ENCODE measurements at regions not wholly inside any gene's neighbourhood (a gene's known extent, or its start where the extent isn't known, plus 50 kb on each side); places are given as distances from the start of the nearest gene placed in this dataset.
A peak's percentile ranks its signal among the peaks of the same experiment; 100 is the strongest.
"Not testable (repeated sequence)": the region's sequence is repeated elsewhere in the genome, so short reads cannot be mapped to it uniquely, and the experiment has no call there.

GRCh38 chr2:240243049-240243448, 102.6 kb upstream of the OTOS start:
- not testable (repeated sequence) for FAIRE-seq

GRCh38 chr2:240244543-240244942, 104.1 kb upstream of the OTOS start:
- no peak for FAIRE-seq

DNA sequence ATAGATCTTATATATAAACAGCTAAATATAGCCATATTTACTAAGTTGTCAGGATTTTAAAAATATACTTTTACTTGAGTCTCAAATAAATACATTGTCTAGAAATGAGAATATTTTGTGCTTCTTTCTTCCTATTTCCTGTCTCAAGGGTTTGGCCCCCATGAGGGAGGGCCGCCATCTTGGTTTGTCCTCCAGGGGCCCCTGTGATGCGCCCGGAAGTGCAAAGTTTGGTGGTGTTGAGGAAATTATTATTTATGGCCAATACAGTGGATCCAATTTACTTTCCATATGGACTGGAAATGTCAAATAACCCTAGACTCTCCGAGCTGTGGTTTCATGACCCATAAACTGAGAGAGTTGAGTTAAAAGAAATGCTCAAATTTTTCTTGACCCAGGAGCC, 104.7 kb upstream of the OTOS start:
- FAIRE-seq = no peak

DNA sequence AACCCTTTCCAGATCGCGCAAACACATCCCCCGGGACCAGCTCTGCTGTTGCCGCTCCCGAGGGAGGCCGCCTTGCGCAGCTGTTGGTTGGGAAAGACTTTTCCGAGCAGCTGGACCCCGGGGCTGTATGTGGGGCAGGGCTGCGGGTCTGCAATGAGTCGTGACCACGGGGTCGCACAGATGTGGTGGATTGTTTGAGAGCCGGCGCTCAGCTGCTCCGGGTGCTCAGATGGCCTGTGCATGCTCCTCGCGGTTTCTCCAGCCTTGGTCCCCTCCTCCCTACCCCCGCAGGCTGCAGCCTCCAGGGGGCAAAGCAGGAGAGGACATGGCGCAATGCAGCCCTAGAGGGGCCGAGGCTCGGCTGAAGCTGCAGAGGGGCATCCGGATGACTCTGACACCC, 105.2 kb upstream of the OTOS start:
- FAIRE-seq = no peak

DNA sequence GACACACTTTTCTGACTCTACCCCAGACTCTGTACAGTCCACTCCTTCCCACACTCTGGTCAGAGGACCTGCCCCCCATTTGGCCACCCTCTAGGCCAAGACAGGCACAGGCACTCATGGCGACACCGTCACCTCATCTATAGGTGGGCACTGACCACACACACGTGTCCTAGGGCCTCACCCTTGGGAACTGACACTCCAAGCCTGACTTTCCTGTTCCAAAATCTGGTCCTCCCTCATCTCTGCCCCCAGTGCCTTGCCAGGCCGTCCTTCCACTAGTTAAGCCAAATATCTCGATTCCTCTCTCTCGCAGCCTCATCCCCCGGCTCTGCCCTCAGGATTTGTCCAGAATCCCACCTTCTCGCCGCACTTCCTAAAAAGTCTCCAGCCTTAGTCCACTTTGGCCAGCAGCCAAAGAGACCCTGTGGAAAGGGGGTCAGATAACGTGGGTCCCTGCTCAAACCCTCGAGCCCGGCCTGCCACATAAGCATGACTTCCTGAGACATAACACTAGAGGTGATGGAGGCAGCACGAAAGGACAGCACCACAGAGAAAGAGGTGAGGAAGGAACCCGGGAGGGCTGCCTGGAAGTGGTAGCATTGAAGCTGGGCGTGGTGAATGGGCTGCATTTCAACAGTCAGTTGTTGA, 105.8 kb upstream of the OTOS start:
- FAIRE-seq = no peak

DNA sequence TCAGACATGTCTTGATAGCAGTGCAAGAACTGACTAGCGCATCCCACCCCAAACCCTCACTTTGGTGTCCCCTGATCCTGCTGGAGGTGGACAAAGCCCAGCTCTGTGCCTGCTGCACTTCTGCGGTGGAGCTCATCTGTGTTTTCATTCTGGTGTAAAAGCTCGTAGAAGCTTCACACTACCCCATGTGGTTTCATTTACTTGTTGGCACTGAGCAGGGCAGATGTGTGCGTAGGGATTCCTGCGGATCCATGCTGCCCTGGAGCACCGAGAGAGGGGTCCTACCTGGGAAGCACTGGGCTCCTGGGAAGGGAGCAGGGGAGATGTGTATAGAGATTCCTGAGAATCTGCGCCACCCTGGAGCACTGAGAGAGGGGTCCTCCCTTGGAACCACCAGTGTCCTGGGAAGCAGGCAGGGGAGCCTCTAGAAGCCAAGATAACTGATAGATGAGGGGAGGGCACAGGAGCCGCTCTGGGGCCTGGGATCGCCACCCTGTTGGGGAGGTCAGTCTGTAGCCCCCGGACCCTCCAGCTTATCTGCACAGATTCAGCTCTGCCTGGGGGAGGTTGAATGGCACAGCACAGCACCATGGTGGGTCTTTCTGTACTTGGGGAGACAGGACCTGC, 106.9 kb upstream of the OTOS start:
- FAIRE-seq = no peak

- FAIRE-seq = no peak
These were observed 107.6 kb upstream of the OTOS start for GRCh38 chr2:240247868-240248720.

DNA sequence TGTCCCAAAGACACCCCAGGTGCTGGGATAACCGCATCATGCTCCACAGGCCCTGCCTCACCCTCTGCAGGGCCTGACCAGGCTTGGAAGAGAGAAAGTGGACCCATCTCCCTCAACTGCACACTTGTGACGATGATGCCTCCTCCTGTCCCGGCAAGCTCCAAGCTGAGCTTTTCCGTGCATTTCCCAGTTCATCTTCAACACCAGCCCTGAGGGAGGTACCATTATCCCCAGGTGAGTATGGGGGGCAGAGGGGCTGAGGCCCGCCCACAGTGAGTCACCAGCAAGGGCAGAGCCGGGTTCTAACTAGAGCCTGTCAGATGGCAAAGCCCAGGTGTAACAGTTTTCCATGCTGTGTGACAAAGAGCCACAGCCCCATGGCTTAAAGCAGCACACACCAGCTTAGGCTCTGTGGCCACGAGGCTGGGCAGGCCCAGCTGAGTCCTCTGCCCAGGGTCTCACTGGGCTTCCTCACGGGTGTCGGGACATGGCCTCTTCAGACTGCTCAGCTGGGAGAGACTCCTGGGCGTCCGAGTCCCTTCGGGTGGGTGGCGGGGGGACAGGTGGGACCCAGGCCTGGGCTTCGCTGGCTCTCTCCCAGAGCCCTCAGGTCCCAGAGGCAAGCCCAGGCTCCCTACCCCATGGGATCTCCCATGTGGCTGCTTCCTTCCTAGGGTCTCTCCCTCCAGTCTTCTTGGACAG, 108.4 kb upstream of the OTOS start:
- no peak for FAIRE-seq

DNA sequence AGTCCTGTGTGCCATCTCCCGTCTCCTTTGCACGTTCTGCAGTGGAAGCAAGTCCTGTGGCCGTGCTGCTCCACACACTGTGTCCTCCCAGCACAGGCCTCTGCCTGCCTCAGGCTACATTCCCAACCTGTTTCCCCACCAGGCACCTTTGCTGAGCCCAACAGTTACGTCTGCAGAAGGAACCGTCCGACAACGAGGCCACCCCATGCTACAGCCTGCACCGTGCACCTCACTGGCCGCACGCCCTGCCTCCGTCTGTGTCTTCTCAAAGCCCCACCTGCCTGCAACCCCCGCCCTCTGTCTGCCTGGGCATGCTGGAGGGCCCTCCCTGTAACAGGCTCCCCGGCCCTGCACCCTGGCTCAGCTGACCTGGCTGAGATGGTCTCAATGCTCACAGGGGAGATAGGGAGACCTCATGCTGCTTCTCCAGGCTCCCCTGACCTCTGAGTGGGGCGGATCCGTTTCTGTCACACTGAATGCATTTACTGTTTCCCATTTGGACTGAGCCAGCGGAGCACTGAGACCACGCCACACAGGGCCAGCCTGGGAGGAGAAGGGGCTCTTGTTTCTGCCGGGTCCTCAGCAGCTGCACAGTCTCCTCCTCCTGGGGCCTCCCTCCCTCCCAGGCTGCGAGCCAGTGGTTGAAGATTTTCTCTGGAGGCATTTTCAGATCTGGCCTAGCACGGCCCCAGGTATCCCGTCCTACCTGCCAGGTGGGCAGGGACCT, 109.1 kb upstream of the OTOS start:
- FAIRE-seq = no peak

- FAIRE-seq = no peak
These were observed 109.9 kb upstream of the OTOS start for GRCh38 chr2:240250150-240250984.

DNA sequence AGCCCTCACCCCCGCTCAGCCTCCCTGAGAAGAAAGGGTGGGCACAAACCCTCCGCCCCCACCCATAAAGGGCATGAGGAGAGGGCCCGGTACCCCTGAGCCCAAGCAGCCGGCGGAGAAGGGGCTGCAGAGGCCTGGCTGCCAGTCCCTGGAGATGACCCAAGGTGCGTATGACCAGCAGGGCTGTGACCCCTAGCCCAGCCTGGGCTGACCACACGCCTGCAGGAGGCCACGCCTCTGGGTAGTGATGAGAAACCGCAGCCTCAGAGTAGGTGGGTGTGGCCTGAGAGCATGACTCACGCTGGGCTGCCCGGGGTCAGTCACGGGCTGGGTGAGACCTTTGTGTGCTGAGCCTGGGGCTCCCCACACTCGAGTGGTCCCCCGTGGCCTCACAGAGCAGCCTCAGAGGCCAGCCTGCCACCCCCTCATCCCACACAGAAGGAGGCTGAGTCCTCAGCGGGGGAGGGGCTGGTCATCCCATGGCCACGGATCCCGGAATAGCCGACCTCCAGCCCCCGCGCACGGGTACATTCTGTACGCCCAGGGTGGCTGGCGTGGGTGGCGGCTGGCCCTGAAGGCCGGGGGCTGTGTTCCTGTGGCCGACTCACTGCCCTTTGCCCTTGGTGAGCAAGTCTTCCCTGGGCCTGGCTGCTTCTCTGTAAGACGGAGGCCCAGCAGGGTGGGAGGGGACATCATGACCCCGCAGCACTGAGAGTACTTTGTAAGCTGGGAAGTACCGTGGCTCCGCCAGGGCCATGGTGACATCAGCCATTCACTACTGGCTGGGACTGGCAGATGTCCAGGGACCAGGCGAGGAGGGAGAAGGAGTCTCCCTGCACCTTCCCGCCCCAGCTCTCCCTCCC, 110.8 kb upstream of the OTOS start:
- FAIRE-seq = peak; percentile 50

DNA sequence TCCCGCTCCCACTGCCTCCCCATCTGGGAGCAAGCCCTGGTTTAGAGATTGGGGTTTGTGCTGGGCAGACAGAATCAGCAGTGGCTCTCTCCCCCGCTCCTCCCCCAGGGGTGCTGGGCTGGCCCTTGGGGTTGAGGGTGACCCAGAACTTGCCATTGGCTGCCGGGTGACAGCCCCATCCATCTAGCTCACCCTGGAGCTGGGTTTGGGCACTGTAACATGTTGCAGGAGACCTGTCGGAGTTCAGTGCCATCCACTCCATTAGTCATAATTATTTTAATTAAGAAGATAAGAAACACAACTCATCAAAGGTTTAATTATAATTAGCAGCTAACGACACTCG, 111.4 kb upstream of the OTOS start:
- FAIRE-seq = no peak

DNA sequence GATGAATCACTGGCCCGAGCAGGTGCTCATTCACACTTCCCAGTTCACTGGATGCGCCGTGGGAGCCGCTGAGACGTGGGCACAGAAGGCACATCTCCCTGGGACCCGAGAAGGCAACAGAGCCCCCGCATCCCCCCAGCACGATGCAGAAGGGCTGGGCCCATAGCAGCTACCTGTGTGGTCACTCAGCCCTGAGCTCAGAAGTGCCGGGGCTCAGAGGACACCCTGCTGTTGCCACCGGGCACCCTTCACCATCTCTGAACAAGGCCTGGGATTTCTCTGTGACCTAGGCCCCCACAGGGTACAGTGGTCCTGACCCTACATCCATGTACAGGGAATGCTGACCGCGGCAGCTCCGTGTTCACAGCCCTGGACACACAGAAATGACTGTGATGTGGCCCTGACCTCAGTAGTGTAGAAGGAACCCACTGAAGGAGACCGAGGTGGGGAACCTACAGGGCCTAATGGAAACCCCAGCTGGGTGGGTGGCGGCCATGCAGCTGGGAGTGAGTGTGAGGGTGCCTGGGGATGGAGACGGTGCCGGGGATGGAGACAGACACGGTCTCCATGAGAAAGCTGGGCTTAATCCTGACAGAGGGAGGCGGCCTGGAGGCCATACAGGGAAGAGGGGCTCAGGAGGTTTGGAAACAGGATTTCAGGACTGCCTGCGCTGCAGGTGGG, 111.9 kb upstream of the OTOS start:
- no peak for FAIRE-seq

- no peak for FAIRE-seq
These were observed 112.5 kb upstream of the OTOS start for GRCh38 chr2:240252872-240253511.

GRCh38 chr2:240253583-240254145, 113.2 kb upstream of the OTOS start:
- FAIRE-seq = no peak

DNA sequence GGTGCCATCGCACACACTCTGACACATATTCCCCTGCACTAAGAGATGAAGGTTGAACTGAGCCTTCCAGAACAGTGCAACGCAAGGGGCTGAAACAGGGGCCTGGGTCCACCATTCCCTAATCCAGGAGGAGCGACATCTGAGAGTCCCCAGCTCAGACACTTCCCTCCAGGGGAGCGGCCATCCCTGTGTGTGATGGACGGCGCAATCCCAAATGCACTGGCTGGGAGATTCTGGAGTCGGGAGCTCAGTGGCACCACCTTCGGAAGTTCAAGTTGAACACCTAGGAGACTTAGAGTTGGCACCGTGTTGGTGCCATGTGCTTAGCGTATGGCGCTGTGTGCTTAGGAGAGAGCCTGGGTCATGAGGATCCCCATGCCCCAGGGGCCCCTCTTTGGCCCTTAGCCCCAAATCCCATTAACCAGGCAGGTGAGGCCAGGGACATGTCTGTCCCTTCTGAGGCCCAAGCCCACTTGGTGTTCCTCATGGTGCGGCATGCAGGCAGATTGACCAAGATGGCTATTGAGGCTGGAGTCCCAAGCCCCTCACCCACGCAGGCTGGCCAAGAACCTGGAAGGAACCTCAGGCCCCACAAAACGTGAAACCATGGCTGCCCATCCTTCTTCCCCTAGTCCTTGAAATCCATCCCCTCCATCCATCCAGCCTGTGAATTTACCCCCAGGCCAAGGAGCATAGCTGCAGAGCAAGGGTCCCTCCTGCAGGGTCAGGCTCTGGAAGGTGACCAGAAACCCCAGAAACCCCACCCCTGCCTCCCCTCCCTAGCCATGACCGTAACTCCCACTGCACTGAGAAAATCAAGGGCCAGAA, 114.1 kb upstream of the OTOS start:
- FAIRE-seq = no peak

GRCh38 chr2:240255165-240255491, 114.7 kb upstream of the OTOS start:
- no peak for FAIRE-seq
